HAP-1 (cell line): ENCODE measurements at regions not wholly inside any gene's neighbourhood (a gene's known extent, or its start where the extent isn't known, plus 50 kb on each side); places are given as distances from the start of the nearest gene placed in this dataset.

Source experiments
- DNase-seq, 2 experiments: peaks; one replicate each; pipeline ENCODE4 v3.0.0-alpha.2; 2016 to 2020; ENCODE audit warnings: low spot score in 2 of 2
- H3K27me3 ChIP-seq: fragments of 250-450 bp; sonication (Bioruptor Pico); 2 replicates; pipeline ENCODE4 v1.5.1; 2020; ENCODE audit warnings: low read depth, mild to moderate bottlenecking, moderate library complexity
- H3K36me3 ChIP-seq: fragments of 250-450 bp; sonication (Bioruptor Pico); replicated peaks from 2 replicates; pipeline ENCODE4 v1.5.1; 2020; ENCODE audit warnings: mild to moderate bottlenecking
- H3K4me1 ChIP-seq: fragments of 250-450 bp; sonication (Bioruptor Pico); 2 replicates; pipeline ENCODE4 v1.5.1; 2020; ENCODE audit warnings: mild to moderate bottlenecking
- H3K4me3 ChIP-seq: fragments of 250-450 bp; sonication (Bioruptor Pico); 2 replicates; pipeline ENCODE4 v1.5.1; 2020; ENCODE audit warnings: mild to moderate bottlenecking, moderate library complexity
- H3K9me3 ChIP-seq: fragments of 250-450 bp; sonication (Bioruptor Pico); 2 replicates; pipeline ENCODE4 v1.5.1; 2020; ENCODE audit warnings: mild to moderate bottlenecking, moderate library complexity
- in situ Hi-C: fragments of 300-500 bp; cut with MboI; formaldehyde crosslinking; loops from 3 replicates; pipeline ENCODE4 v1.14.3; 2020; ENCODE audit warnings: low sequenced_read_pairs, inconsistent platforms, mixed read lengths

DNA sequence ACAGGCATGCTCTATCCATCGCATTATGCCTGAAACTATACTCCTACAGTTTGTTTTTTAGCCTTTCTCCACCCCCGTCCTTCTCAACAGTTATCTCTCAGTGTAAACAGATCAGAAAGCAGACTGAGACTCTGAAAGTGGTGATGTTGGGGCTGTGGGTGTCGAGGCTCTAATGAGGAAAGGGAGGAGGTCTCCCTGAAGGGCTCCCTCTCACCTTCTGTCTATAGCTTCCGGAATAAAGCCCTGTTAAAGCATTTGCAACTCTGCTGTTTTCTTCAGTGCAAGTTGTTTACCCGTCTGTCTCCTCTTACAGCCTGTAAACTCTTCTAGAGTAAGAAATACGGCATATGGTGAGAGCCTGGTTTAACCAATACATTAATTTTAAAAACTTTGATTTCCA is 136.7 kb upstream of the SYT4 start:
- no peak overlapping the region for H3K4me3 ChIP-seq
- H3K9me3 ChIP-seq, result no peaks in the 10 kb centered on the region
- in situ Hi-C loops, result no loop called here
- no peaks in the 10 kb centered on the region for H3K27me3 ChIP-seq
- no peak for DNase-seq
- H3K36me3 ChIP-seq, result no peaks in the 10 kb centered on the region
- no peaks in the 10 kb centered on the region for H3K4me1 ChIP-seq

DNA sequence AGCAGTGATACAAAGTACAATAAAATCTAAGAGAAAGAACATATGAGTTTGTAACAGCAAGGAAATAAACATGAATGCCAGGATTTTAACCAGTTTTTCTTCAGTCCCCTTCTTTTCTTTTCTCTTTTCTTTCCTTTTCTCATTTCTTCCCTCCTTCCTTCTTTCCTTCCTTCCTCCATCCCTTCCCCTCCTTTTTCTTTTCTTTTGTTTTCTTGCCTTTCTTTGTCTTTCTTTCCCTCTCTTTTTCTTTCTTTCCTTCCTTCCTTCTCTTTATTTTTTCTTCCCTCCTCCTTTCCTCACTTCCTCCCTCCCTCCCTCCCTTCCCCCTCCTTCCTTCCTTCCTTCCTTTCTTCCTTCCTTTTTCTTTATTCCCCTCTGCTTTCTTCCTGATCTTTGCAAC is 142.8 kb upstream of the SYT4 start:
- Histone ChIP-seq H3K27me3 (no peaks in the 10 kb centered on the region), H3K9me3 (no peaks in the 10 kb centered on the region), H3K4me1 (peaks cover 8% of the 10 kb centered on the region), H3K36me3 (no peaks in the 10 kb centered on the region), H3K4me3 (no peak overlapping the region)
- in situ Hi-C loops, result no loop called here
- no peak for DNase-seq

DNA sequence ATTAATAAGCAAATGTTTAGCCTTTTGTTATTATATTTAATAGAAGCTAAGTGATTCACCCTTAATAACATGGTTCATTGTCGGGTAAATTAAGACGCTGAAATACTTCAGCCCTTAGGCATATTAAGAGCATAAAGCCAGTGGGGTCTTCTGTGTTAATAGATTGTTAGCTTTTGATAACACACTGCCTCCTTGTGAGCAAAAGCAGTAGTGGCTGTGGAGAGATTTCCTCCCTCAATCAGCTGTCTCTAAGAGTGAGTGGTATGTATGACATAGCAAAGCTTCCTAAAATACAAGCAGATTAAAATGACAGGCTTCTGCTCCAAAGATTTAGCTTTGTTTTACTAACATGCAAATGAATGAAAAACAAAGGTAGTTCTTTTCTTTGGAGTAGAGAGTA is 143.7 kb upstream of the SYT4 start:
- Histone ChIP-seq H3K4me3 (no peak overlapping the region), H3K36me3 (no peaks in the 10 kb centered on the region), H3K4me1 (peaks cover 8% of the 10 kb centered on the region), H3K9me3 (no peaks in the 10 kb centered on the region), H3K27me3 (no peaks in the 10 kb centered on the region)
- peak; percentile 64 to 89 for DNase-seq
- in situ Hi-C loops, result no loop called here

DNA sequence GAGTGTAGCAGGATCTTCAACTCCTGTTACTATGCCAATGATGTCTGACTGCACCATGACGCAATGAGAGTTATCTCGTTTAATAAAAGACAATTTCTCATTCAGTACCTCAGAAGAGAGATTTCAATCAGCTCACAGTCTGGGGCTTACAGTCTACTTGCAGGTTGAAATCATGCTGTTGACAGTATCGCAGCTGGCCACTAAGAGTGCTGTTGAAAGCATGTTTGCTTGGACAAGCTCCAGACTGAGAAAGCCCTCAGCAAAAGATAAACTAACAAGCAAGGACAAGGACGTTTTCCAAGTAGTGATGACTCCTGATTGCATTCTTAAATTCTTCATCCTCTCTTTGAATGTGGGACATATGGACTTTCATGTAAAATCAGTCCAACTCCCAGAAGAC is 145.2 kb upstream of the SYT4 start:
- DNase-seq, result peak; percentile 33 to 34
- Histone ChIP-seq H3K4me3 (no peak overlapping the region), H3K27me3 (no peaks in the 10 kb centered on the region), H3K36me3 (no peaks in the 10 kb centered on the region), H3K9me3 (no peaks in the 10 kb centered on the region), H3K4me1 (peaks cover 8% of the 10 kb centered on the region)
- in situ Hi-C loops, result no loop called here

DNA sequence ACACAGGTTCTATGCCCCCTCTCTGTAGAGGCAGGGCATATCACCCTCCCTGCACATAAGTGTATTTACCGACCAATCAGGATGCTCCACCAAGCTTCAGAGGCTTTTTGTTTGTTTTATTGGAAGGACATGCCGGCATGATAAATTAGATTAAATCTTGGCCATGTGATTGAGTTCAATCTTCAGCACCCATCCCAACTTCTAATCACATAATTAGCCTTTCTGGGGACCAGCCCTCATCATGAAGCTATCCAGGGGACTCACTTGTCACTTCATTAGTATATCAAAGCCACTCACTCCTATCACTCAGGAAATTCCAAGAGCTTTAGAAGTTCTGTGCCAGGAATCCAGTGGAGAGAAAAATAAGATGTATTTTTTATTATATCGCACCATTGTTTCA is 158.6 kb upstream of the SYT4 start:
- in situ Hi-C loops, result no loop called here
- H3K4me3 ChIP-seq, result no peak overlapping the region
- no peaks in the 10 kb centered on the region for H3K4me1 ChIP-seq
- H3K27me3 ChIP-seq, result no peaks in the 10 kb centered on the region; the same call in 1 of the 2 replicates
- H3K9me3 ChIP-seq, result no peaks in the 10 kb centered on the region
- no peaks in the 10 kb centered on the region for H3K36me3 ChIP-seq
- DNase-seq, result no peak

DNA sequence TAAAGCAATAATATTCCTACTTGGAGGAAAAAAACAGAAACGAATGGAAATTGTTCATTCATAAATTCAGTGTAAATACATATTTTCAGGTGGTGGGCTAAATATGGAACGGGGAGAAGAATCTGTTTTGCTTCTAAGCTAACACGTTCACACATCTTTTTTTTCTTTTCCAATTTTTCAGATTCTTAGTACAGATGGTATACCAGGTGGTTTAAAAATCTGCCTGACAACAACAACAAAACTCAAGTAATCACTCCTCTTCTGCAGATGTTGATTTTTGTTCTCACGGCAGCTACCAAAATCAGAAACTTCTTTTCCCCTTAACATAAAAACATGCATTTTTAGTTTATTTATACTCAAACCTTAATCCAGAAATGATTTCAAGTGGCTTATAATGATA is 164.8 kb upstream of the SYT4 start:
- DNase-seq, result no peak
- Histone ChIP-seq H3K4me3 (no peak overlapping the region), H3K27me3 (no peaks in the 10 kb centered on the region), H3K4me1 (no peaks in the 10 kb centered on the region), H3K36me3 (no peaks in the 10 kb centered on the region), H3K9me3 (no peaks in the 10 kb centered on the region)
- in situ Hi-C loops, result no loop called here

DNA sequence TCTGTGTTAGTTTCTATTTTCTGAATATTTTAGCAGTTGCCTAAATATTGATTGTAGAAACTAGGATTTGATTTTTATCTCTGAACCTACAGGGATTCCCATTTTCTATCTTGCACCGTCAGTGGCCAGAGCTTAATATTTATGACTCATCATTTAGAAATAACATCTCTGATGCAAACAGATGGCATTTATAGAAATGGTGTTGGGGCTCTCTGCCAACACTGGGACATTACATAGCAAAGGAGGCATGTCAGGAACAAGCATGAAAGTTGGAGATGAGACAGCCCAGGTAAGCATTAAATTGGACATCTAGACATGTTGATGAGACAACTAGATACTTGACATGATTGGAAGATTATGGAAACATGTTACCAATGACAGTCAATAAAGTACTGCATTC is 165.3 kb upstream of the SYT4 start:
- no peaks in the 10 kb centered on the region for H3K27me3 ChIP-seq
- H3K4me1 ChIP-seq, result no peaks in the 10 kb centered on the region
- H3K4me3 ChIP-seq, result no peak overlapping the region
- no peak for DNase-seq
- in situ Hi-C loops, result no loop called here
- no peaks in the 10 kb centered on the region for H3K9me3 ChIP-seq
- no peaks in the 10 kb centered on the region for H3K36me3 ChIP-seq

DNA sequence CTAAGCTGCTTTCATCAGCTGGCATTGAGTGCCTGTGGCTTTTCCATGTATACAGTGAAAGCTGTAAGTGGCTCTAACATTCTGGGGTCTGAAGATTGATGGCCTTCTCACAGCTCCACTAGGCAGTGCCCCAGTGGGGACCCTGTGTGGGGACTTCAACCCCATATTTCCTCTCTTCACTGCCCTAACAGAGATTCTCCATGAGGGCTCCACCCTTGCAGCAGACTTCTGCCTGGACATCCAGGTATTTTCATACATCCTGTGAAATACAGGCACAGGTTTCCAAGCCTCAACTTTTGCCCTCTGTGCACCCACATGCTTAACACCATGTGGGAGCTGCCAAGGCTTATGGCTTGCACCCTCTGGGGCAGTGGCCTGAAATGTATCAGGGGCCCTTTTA is 188.2 kb upstream of the SYT4 start:
- Histone ChIP-seq H3K9me3 (no peaks in the 10 kb centered on the region), H3K4me3 (no peak overlapping the region), H3K4me1 (no peaks in the 10 kb centered on the region), H3K36me3 (no peaks in the 10 kb centered on the region), H3K27me3 (no peaks in the 10 kb centered on the region)
- in situ Hi-C loops, result no loop called here
- no peak for DNase-seq

DNA sequence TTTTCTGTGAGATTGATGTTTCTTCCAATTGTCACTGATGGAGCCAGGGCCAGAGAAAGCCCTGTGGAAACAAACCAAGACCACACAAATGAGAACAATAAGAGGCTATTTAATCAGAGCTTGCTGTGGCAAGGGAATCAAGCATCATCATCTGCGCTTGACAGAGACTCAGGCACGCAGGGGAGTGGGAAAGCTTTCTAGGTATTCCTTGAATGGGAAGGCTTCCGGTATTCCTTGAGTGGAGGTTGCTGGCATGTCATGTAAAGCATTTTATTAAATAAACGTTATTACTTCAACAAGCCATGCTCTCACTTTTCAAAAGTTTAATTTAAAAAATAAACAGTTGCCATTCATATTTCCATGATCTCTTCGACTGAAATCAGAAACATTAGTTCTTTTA is 194.6 kb upstream of the SYT4 start:
- in situ Hi-C loops, result no loop called here
- Histone ChIP-seq H3K36me3 (no peaks in the 10 kb centered on the region), H3K4me1 (no peaks in the 10 kb centered on the region), H3K27me3 (no peaks in the 10 kb centered on the region), H3K4me3 (no peak overlapping the region), H3K9me3 (no peaks in the 10 kb centered on the region)
- DNase-seq, result no peak

DNA sequence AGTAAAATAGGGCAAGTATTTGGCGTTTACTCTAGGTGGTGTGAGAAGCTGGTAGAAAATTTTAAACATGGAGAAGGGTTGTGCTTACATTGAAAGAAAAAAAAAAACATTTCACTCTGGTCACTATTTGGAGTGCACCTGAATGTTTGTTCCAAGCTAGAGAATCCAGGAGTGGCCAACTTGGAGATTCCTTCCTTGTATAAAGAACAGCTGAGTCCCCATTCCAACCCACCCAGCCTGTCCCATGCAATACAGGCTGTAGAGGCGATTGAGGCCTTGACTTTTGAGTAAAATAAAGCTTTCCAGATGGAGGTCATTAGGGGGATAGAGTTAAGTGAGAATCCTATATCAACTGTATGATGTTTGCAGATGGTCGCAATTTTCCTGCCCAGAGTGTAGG is 203.8 kb upstream of the SYT4 start:
- H3K4me1 ChIP-seq, result no peaks in the 10 kb centered on the region
- no peaks in the 10 kb centered on the region; the same call in 1 of the 2 replicates for H3K9me3 ChIP-seq
- no peak overlapping the region for H3K4me3 ChIP-seq
- no peaks in the 10 kb centered on the region for H3K27me3 ChIP-seq
- in situ Hi-C loops, result no loop called here
- no peaks in the 10 kb centered on the region for H3K36me3 ChIP-seq
- DNase-seq, result no peak

DNA sequence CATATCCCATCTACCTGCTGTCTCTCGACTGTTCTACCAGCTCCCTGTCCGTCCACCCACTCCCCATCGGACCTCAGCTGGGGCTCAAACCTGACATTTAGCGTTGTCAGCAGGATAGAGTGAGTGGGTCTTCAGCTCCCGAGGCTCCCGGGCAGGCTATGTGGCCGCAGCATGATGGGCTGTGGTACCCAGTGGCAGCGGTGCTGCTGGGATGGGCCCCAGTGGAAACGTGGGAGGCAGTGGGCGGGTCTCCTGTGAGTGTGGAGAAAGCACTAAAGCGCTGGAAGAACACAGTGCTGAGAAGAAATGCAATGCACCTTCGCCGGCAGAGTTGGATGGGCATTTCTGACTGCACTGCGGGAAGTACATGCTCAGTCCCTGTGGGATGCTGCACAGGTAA is 204.8 kb upstream of the SYT4 start:
- no peak for DNase-seq
- no peaks in the 10 kb centered on the region for H3K4me1 ChIP-seq
- H3K36me3 ChIP-seq, result no peaks in the 10 kb centered on the region
- H3K27me3 ChIP-seq, result no peaks in the 10 kb centered on the region
- no peaks in the 10 kb centered on the region; the same call in 1 of the 2 replicates for H3K9me3 ChIP-seq
- in situ Hi-C loops, result no loop called here
- H3K4me3 ChIP-seq, result no peak overlapping the region

DNA sequence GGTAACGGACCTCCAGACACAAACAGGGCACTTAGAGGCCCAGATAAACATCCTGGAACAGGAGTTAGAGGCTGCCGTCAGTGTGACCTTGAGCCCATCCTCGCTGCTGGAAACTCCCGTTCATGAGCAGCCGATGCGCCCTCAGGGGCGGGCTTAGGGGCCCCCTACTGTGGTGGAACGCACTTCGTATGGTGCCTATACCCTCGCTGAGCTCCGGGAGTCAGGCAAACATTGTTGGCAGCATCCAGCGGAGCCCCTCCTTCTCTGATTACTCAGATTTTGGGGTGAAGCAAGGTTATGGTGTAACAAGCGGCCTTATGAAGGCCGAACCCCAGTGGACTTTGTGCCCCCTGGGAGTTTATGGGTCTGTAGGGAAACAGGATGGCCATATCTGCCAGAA is 205.3 kb upstream of the SYT4 start:
- in situ Hi-C loops, result no loop called here
- no peaks in the 10 kb centered on the region; the same call in 1 of the 2 replicates for H3K9me3 ChIP-seq
- H3K27me3 ChIP-seq, result no peaks in the 10 kb centered on the region
- no peak overlapping the region for H3K4me3 ChIP-seq
- H3K36me3 ChIP-seq, result no peaks in the 10 kb centered on the region
- no peaks in the 10 kb centered on the region for H3K4me1 ChIP-seq
- DNase-seq, result no peak

DNA sequence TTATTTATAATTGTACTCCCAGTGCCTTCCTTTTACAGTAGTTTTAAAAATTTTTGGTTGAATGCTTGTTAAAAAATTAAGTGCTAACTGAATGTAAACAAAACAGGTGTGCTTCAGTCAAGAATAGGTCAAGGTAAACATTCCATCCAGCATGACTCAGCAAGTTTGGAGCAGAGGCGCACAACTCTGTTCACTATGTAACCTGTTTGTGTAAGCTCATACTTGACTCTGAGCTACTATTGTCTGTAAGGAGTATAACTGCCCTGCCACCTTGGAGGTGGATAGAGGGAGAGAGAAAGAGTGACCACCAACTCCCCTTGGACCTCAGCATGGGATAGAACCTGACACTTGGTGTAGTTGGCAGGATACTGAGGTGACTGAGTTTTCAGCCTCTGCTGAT is 207.4 kb upstream of the SYT4 start:
- no peak for DNase-seq
- no peaks in the 10 kb centered on the region for H3K27me3 ChIP-seq
- no peaks in the 10 kb centered on the region for H3K36me3 ChIP-seq
- in situ Hi-C loops, result no loop called here
- no peaks in the 10 kb centered on the region for H3K4me1 ChIP-seq
- H3K4me3 ChIP-seq, result no peak overlapping the region
- H3K9me3 ChIP-seq, result no peaks in the 10 kb centered on the region; the same call in 1 of the 2 replicates

DNA sequence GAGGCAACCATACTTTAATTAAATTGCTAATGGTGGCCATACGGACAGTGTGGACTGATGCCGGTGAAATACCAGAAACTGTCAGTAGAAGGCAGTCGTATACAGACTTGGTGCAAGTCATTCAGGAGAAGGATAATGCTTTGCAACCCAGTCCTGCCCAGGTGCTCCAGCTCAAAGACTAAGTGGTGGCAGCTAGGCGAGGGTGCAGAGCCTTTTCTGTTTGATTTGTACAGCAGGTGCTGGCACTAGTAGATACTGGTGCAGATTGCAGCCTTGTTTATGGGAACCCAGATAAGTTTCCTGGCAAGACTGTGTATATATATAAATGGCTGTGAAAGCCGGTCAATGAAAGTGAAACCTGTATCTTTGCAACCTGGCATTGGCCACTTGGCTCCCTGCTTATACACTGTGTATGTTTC is 208.3 kb upstream of the SYT4 start:
- Histone ChIP-seq H3K9me3 (no peaks in the 10 kb centered on the region; the same call in 1 of the 2 replicates), H3K27me3 (no peaks in the 10 kb centered on the region), H3K4me1 (no peaks in the 10 kb centered on the region), H3K36me3 (no peaks in the 10 kb centered on the region), H3K4me3 (no peak overlapping the region)
- DNase-seq, result no peak
- in situ Hi-C loops, result no loop called here

DNA sequence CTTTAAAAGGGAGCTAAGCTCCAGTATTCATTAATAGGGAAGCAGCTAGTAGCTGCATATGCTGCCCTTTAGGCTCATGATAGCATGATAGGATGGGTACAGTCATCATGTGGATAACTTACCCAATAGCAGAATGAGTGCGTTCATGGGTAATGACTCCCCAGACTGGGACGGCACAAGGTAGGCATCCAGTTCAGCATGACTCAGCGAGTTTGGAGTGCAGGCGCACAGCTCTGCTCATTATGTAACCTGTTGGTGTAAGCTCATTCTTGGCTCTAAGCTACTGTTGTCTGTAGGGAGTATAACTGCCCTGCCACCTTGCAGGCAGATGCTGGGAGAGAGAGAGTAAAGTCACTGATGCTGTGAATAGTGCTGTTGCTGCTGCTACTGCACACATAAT is 209.2 kb upstream of the SYT4 start:
- DNase-seq, result no peak
- no peaks in the 10 kb centered on the region for H3K27me3 ChIP-seq
- H3K9me3 ChIP-seq, result no peaks in the 10 kb centered on the region; the same call in 1 of the 2 replicates
- no peaks in the 10 kb centered on the region for H3K4me1 ChIP-seq
- in situ Hi-C loops, result no loop called here
- H3K36me3 ChIP-seq, result no peaks in the 10 kb centered on the region
- no peak overlapping the region for H3K4me3 ChIP-seq
